Stimulated activated CD8-positive, alpha-beta memory T cell treated with anti-CD3 and anti-CD28 coated beads, Interleukin-7, amount 100 ng/mL, for 48 hours (primary cell): ENCODE measurements at regions not wholly inside any gene's neighbourhood (a gene's known extent, or its start where the extent isn't known, plus 50 kb on each side); places are given as distances from the start of the nearest gene placed in this dataset.
"Not testable (repeated sequence)": the region's sequence is repeated elsewhere in the genome, so short reads cannot be mapped to it uniquely, and the experiment has no call there.

ENCODE experiments used
- DNase-seq, 2 donors: peaks; one replicate each; pipeline ENCODE4 v3.0.0-alpha.2; 2020; ENCODE audit warnings: low read depth in 1 of 2; ENCODE audit errors: extremely low read depth in 1 of 2

GRCh38 chr12:126396536-126396935 lies 1331.3 kb downstream of the AACS start:
- no peak for DNase-seq

GRCh38 chr12:126397071-126397581 lies 1331.9 kb downstream of the AACS start:
- DNase-seq, result no peak

DNA sequence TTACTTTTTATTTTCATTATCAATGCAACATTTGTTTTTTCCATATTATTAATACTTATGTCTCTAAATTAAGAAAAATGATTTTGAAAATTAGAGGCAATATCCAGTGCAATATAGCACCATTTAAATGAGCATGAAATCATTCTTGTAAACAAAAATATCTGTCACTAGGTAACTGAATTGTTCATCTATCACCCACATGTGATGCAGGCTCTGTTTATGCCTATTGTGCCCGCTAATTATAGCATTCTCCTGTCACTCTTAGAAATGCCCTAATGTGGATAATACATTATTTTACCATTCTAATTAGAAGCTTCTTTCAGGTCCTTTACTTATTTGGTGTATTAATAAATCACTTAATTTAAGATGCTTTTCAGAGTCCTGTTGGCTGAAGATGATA lies 1332.4 kb downstream of the AACS start:
- DNase-seq, result no peak

DNA sequence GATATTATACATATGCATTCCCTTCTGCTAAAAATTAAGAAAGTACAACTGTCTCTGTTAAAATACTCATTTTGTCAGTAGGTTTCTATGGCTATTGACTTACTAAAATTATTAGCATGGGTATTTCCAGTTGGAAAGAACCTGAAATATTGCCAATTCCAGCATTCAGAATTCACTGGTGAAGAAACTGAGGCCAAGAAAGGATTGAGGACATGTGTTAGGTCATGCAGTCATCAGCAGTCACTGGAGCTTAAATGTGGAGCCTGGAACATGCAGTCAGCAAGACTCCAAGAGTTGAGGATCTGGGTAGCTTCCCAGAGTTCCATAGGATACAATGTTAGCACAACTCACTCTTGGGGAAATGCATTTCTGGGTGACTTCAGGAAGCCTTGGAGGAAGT lies 1335.6 kb downstream of the AACS start:
- no peak for DNase-seq

GRCh38 chr12:126404293-126404881 lies 1339.2 kb downstream of the AACS start:
- no peak for DNase-seq

DNA sequence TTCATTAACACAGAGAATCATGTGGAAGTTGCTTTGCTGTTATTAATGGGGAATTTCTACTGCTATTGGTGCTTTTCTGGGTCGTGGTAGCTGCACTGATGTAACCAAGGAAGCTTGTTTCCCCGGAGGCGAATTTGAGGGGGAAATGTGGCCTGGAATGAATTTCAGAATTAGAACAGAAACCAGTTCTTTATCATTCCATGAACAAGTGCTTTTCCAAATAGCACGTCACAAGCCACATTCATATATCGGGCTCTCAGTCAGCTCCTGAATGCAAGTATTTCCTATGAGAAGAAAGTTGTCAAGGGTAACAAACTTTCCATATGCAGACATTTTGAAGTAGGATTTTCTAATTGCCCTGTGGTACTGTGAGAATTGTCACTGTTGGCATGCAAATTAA lies 1353.2 kb downstream of the AACS start:
- no peak for DNase-seq

- no peak for DNase-seq
These were observed 1353.9 kb downstream of the AACS start for GRCh38 chr12:126419131-126419530.

DNA sequence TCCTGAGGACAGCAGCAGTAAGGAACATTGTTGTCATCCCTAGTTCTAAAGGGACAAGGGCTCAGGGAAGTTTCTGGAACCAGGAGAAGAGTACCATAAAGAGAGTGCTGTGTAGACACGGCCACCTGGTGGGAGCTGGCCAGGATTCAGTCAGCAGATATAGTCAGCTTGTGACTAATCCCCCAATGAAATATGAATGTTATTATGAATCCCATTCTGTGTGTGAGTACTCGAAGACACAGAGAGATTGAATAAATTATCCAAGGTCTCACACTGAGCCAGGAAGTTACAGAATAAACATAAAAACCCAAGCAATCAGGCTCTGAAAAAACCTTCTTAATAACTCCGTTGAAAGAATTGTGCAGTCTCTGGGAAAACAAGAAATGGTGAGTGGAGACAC lies 1359.5 kb downstream of the AACS start:
- no peak for DNase-seq

- DNase-seq, result no peak
These were observed 1360.0 kb downstream of the AACS start for GRCh38 chr12:126425264-126425663.

- DNase-seq, result no peak
These were observed 1363.5 kb downstream of the AACS start for GRCh38 chr12:126428769-126429168.

- DNase-seq, result no peak
These were observed 1365.7 kb downstream of the AACS start for GRCh38 chr12:126430921-126431320.

DNA sequence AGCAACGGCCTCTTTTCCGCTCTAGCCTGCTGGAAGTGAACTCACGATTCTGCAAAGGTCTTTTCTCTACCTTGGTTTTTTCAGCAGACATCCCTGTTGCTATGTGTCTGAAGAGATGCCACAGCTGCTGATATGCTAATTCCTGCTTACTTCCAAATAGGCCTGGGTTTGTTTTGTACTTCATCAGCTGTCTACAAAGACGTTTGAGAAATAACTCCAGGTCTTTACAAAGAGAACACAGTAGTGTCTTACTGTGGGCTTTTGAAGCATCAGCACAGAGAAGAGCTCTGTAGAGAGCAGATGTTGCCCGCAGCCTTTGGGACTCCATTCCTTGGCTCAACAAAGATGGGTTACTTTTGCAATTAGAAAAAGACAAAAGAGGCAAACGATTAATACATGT lies 1366.5 kb downstream of the AACS start:
- no peak for DNase-seq

DNA sequence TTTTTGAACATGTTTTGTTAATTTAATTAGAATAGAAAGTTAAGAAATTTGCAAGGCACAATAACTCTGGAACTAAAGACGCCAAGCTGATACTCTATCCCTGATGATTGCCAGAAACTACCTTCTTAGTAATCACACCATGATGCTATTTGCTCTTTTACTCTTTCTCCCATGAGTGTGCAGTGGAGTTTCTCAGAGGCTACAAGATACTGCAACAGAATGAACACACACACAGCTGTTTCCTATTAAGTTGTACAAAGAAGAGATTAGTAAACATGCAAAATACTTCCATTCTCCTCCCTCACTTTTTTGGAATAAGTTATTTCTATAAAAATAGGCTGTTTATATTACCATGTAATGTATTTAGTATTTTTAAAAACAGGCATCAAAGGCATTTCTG lies 1367.5 kb downstream of the AACS start:
- DNase-seq, result no peak

- DNase-seq, result no peak
These were observed 1369.3 kb downstream of the AACS start for GRCh38 chr12:126434412-126434985.

- no peak for DNase-seq
These were observed 1370.8 kb downstream of the AACS start for GRCh38 chr12:126436041-126436440.

GRCh38 chr12:126437934-126438333 lies 1372.7 kb downstream of the AACS start:
- DNase-seq, result no peak

GRCh38 chr12:126443977-126444376 lies 1378.7 kb downstream of the AACS start:
- no peak for DNase-seq

DNA sequence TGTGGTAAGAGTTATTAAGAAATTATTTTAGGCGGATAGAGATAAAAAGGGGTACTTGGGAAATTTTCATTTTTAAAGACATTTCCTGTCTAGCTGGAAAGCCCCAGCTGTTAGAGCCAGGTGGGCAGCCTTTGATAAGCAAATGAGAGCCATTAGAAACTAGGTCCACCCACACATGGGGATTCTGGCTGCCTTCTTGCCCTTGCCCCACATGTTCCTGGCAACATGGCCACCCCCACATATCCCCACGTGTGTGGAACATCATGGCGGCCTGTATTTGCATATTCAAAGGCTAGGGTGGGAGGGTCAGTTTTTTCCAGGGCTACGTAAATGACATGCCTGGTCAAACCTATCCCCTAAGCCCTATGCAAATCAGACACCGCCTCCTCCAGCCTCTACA lies 1382.1 kb downstream of the AACS start:
- no peak for DNase-seq

- no peak for DNase-seq
These were observed 1386.6 kb downstream of the AACS start for GRCh38 chr12:126451809-126452208.

DNA sequence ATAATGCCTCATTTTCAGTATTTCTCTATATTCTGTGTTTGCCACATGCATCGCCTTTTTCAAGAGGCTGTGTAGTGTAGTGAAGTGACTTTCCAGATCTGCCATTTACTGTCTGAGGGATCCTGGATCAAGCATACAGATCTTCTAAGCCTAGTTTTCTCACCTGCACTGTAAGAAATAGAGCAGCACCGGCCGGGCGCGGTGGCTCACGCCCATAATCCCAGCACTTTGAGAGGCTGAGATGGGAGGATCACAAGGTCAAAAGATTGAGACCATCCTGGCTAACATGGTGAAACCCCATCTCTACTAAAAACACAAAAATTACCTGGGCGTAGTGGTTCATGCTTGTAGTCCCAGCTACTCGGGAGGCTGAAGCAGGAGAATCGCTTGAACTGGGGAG lies 1387.5 kb downstream of the AACS start:
- not testable (repeated sequence) for DNase-seq

- DNase-seq, result no peak
These were observed 1389.3 kb downstream of the AACS start for GRCh38 chr12:126454581-126454980.

GRCh38 chr12:126457776-126458175 lies 1392.5 kb downstream of the AACS start:
- DNase-seq, result no peak

- DNase-seq, result no peak
These were observed 1398.9 kb downstream of the AACS start for GRCh38 chr12:126464153-126464552.
